ENCODE measurements at regions not wholly inside any gene's neighbourhood (a gene's known extent, or its start where the extent isn't known, plus 50 kb on each side); places are given as distances from the start of the nearest gene placed in this dataset.
"Not testable (repeated sequence)": the region's sequence is repeated elsewhere in the genome, so short reads cannot be mapped to it uniquely, and the experiment has no call there.

GRCh38 chr14:84927096-84927827 is 602.7 kb upstream of the FLRT2 start:
- TF ChIP-seq, protein P1, sequence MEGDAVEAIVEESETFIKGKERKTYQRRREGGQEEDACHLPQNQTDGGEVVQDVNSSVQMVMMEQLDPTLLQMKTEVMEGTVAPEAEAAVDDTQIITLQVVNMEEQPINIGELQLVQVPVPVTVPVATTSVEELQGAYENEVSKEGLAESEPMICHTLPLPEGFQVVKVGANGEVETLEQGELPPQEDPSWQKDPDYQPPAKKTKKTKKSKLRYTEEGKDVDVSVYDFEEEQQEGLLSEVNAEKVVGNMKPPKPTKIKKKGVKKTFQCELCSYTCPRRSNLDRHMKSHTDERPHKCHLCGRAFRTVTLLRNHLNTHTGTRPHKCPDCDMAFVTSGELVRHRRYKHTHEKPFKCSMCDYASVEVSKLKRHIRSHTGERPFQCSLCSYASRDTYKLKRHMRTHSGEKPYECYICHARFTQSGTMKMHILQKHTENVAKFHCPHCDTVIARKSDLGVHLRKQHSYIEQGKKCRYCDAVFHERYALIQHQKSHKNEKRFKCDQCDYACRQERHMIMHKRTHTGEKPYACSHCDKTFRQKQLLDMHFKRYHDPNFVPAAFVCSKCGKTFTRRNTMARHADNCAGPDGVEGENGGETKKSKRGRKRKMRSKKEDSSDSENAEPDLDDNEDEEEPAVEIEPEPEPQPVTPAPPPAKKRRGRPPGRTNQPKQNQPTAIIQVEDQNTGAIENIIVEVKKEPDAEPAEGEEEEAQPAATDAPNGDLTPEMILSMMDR (IDR thresholded peaks at IDR 0.05), result no peak

GRCh38 chr14:84929086-84929485 is 600.9 kb upstream of the FLRT2 start:
- no peaks in the 10 kb centered on the region for H3K4me1 ChIP-seq

More at GRCh38 chr14:84927096-84927827, 602.7 kb upstream of the FLRT2 start:
- H3K27ac ChIP-seq, result no peak overlapping the region
- H3K4me1 ChIP-seq, result no peaks in the 10 kb centered on the region
- no peak for DNase-seq
- H3K9ac ChIP-seq (ENCODE audit: low read depth in 2 of 2, low read length in 2 of 2), result no peak overlapping the region
- H3K4me3 ChIP-seq, result no peak overlapping the region
- H3K9me3 ChIP-seq, result no peaks in the 10 kb centered on the region
- H3K27me3 ChIP-seq, result no peaks in the 10 kb centered on the region
- intact Hi-C loops (cut with DNase I), result no loop called here
- no peaks in the 10 kb centered on the region for H3K36me3 ChIP-seq

DNA sequence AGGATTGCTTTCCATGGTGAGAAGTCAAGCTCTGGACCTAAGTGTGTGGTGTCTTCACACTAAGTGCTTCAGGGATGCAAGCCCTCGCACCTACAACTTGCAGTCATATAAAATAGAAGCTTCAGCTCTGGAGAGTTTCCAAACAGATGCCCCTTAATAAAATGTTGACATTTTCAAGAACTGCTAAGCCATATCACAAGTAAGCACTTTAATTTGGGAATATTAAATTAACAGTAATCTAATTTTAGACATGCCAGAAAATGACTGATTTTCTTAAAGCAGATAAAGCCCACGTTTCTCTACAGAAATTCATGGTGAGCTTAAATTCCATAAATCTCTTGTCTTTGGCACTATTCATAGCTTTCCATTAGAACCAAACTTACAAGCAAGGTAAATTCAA is 600.1 kb upstream of the FLRT2 start:
- Histone ChIP-seq H3K9ac (ENCODE audit: low read depth in 2 of 2, low read length in 2 of 2) (no peak overlapping the region), H3K36me3 (no peaks in the 10 kb centered on the region), H3K27ac (no peak overlapping the region), H3K4me1 (no peaks in the 10 kb centered on the region), H3K27me3 (no peaks in the 10 kb centered on the region), H3K9me3 (no peaks in the 10 kb centered on the region), H3K4me3 (no peak overlapping the region)
- intact Hi-C loops (cut with DNase I), result no loop called here
- DNase-seq, result no peak
- TF ChIP-seq, protein P1 (IDR thresholded peaks at IDR 0.05), result no peak

More at GRCh38 chr14:84929086-84929485, 600.9 kb upstream of the FLRT2 start:
- no peak for DNase-seq
- H3K27ac ChIP-seq, result no peak overlapping the region
- no peak overlapping the region for H3K4me3 ChIP-seq
- no peaks in the 10 kb centered on the region for H3K27me3 ChIP-seq
- TF ChIP-seq, protein P1 (IDR thresholded peaks at IDR 0.05), result no peak
- intact Hi-C loops (cut with DNase I), result no loop called here
- H3K9me3 ChIP-seq, result no peaks in the 10 kb centered on the region
- no peak overlapping the region for H3K9ac ChIP-seq (ENCODE audit: low read depth in 2 of 2, low read length in 2 of 2)
- no peaks in the 10 kb centered on the region for H3K36me3 ChIP-seq

- Histone ChIP-seq H3K9me3 (no peaks in the 10 kb centered on the region), H3K27ac (no peak overlapping the region), H3K9ac (ENCODE audit: low read depth in 2 of 2, low read length in 2 of 2) (no peak overlapping the region), H3K4me3 (no peak overlapping the region), H3K36me3 (no peaks in the 10 kb centered on the region), H3K4me1 (no peaks in the 10 kb centered on the region), H3K27me3 (no peaks in the 10 kb centered on the region)
- no peak for DNase-seq
- TF ChIP-seq, protein P1 (IDR thresholded peaks at IDR 0.05), result no peak
- intact Hi-C loops (cut with DNase I), result no loop called here
These were observed 592.9 kb upstream of the FLRT2 start for GRCh38 chr14:84937016-84937415.

GRCh38 chr14:84937449-84937848 is 592.5 kb upstream of the FLRT2 start:
- TF ChIP-seq, protein P1 (IDR thresholded peaks at IDR 0.05), result no peak
- no peak overlapping the region for H3K27ac ChIP-seq
- no peaks in the 10 kb centered on the region for H3K27me3 ChIP-seq
- H3K9me3 ChIP-seq, result no peaks in the 10 kb centered on the region
- DNase-seq, result no peak
- no peak overlapping the region for H3K9ac ChIP-seq (ENCODE audit: low read depth in 2 of 2, low read length in 2 of 2)
- intact Hi-C loops (cut with DNase I), result no loop called here
- H3K36me3 ChIP-seq, result no peaks in the 10 kb centered on the region
- no peaks in the 10 kb centered on the region for H3K4me1 ChIP-seq
- no peak overlapping the region for H3K4me3 ChIP-seq

DNA sequence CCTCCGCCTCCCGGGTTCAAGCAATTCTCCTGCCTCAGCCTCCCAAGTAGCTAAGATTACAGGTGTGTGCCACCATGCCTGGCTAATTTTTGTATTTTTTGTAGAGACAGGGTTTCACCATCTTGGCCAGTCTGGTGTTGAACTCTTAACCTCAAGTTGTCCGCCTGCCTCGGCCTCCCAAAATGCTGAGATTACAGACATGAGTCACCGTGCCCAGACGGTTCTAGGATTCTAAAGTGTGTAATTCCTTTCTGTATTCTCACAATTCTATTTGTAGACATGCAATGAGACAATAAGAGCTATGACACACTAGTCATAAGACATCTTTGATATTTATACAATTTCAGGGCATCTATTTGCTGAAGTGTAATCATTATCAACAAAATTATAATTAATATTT is 585.0 kb upstream of the FLRT2 start:
- H3K27me3 ChIP-seq; H3K36me3 ChIP-seq; H3K9ac ChIP-seq (ENCODE audit: low read depth in 2 of 2, low read length in 2 of 2); H3K4me3 ChIP-seq; H3K9me3 ChIP-seq; H3K27ac ChIP-seq; intact Hi-C loops (cut with DNase I); H3K4me1 ChIP-seq; DNase-seq: not testable (repeated sequence)
